SK-N-SH (cell line): ENCODE measurements at regions not wholly inside any gene's neighbourhood (a gene's known extent, or its start where the extent isn't known, plus 50 kb on each side); places are given as distances from the start of the nearest gene placed in this dataset.

Experiments used
- CTCF ChIA-PET: fragments of 300-600, 350-600 bp; formaldehyde crosslinking; extraction: SDS; loops from one replicate; lab custom pipeline; 2021; lab: Yijun Ruan, JAX
- POLR2A ChIA-PET: fragments of 350-600 bp; sonication (Branson Sonifier 250); formaldehyde crosslinking; extraction: SDS; loops from one replicate; lab custom pipeline; 2020; ENCODE audit warnings: antibody characterized with exemption, inconsistent platforms; lab: Yijun Ruan, JAX
- DNase-seq: peaks from one replicate; pipeline ENCODE4 v3.0.0; 2012
- H2AFZ ChIP-seq: fragments of 200-600 bp; sonication (generic); 2 replicates; pipeline ENCODE4 v1.8.1; 2016; ENCODE audit warnings: antibody characterized with exemption, mild to moderate bottlenecking, low read depth
- H3F3A ChIP-seq: fragments of 200-600 bp; sonication (generic); replicated peaks from 2 replicates; pipeline ENCODE3; 2016; ENCODE audit warnings: antibody characterized with exemption, mild to moderate bottlenecking; ENCODE audit not compliant: insufficient read depth
- H3K27ac ChIP-seq, 2 experiments: fragments of 200-500 bp in 1 of 2; fragments of 200-600 bp in 1 of 2; sonication (Bioruptor generic) in 1 of 2; sonication (generic), shearing (Covaris generic) in 1 of 2; 2 replicates each; pipeline versions ENCODE4 v1.5.1 to v1.6.1; 2014 to 2016; ENCODE audit warnings: low read depth in 2 of 2, inconsistent platforms in 1 of 2, low read length in 1 of 2, mild to moderate bottlenecking in 1 of 2, mixed read lengths in 1 of 2
- H3K27me3 ChIP-seq: fragments of 200-600 bp; sonication (generic), shearing (Covaris generic); 2 replicates; pipeline ENCODE4 v1.6.1; 2016; ENCODE audit warnings: mixed run types; ENCODE audit not compliant: insufficient read depth
- H3K36me3 ChIP-seq, 2 experiments: fragments of 200-500 bp in 1 of 2; fragments of 200-600 bp in 1 of 2; sonication (Bioruptor generic) in 1 of 2; sonication (generic) in 1 of 2; replicated peaks in 1 of 2; 2 replicates each; pipeline versions ENCODE3 to v1.5.1; 2014 to 2016; ENCODE audit warnings: low read length in 1 of 2, mild to moderate bottlenecking in 1 of 2; ENCODE audit not compliant: insufficient read depth in 2 of 2, control insufficient read depth in 1 of 2
- H3K4me1 ChIP-seq, 2 experiments: fragments of 200-500 bp in 1 of 2; fragments of 200-600 bp in 1 of 2; sonication (Bioruptor generic) in 1 of 2; sonication (generic), shearing (Covaris generic) in 1 of 2; 2 replicates each; pipeline versions ENCODE4 v1.5.1 to v1.6.1; 2014 to 2016; ENCODE audit warnings: low read depth in 1 of 2, low read length in 1 of 2, mixed run types in 1 of 2; ENCODE audit not compliant: insufficient read depth in 2 of 2, control insufficient read depth in 1 of 2
- H3K4me2 ChIP-seq: fragments of 200-600 bp; sonication (generic), shearing (Covaris generic); 2 replicates; pipeline ENCODE4 v1.6.1; 2017; ENCODE audit warnings: mixed run types
- H3K4me3 ChIP-seq, 2 experiments: fragments of 200-500 bp in 1 of 2; fragments of 200-600 bp in 1 of 2; sonication (Bioruptor generic) in 1 of 2; sonication (generic), shearing (Covaris generic) in 1 of 2; 2 replicates each; pipeline versions ENCODE4 v1.5.1 to v1.8.1; 2014 to 2016; ENCODE audit warnings: low read depth in 2 of 2, inconsistent platforms in 1 of 2, low read length in 1 of 2, mild to moderate bottlenecking in 1 of 2, mixed read lengths in 1 of 2, moderate library complexity in 1 of 2
- H3K79me2 ChIP-seq: fragments of 200-600 bp; sonication (generic); 2 replicates; pipeline ENCODE4 v1.8.1; 2017; ENCODE audit warnings: mild to moderate bottlenecking; ENCODE audit not compliant: insufficient read depth
- H3K9ac ChIP-seq: fragments of 200-600 bp; sonication (generic); 2 replicates; pipeline ENCODE4 v1.6.1; 2017; ENCODE audit warnings: mixed run types
- H3K9me2 ChIP-seq: fragments of 200-600 bp; sonication (generic); 2 replicates; pipeline ENCODE4 v1.6.1; 2017; ENCODE audit warnings: mixed run types
- H3K9me3 ChIP-seq: fragments of 200-600 bp; sonication (generic); 2 replicates; pipeline ENCODE4 v1.6.1; 2017; ENCODE audit warnings: mixed run types, mild to moderate bottlenecking, moderate library complexity
- H4K20me1 ChIP-seq: fragments of 200-600 bp; sonication (generic); 2 replicates; pipeline ENCODE4 v1.6.1; 2017; ENCODE audit warnings: mild to moderate bottlenecking, mixed run types; ENCODE audit not compliant: insufficient read depth
- ELF1 ChIP-seq: IDR thresholded peaks from 2 replicates; pipeline ENCODE4 v1.4.0; 2012
- EZH2phosphoT487 ChIP-seq: fragments of 200-600 bp; sonication (generic); IDR thresholded peaks from 2 replicates; pipeline ENCODE4 v1.6.1; 2017; ENCODE audit warnings: low read depth, mixed run types, mild to moderate bottlenecking, antibody characterized with exemption, moderate library complexity, borderline replicate concordance
- FOSL2 ChIP-seq: IDR thresholded peaks from 2 replicates; pipeline ENCODE4 v1.4.0; 2012; ENCODE audit warnings: low read depth, mild to moderate bottlenecking, moderate library complexity, borderline replicate concordance
- FOXM1 ChIP-seq: IDR thresholded peaks from 2 replicates; pipeline ENCODE4 v1.4.0; 2012; ENCODE audit warnings: low read depth, mild to moderate bottlenecking
- GABPA ChIP-seq: IDR thresholded peaks from 2 replicates; pipeline ENCODE4 v1.4.0; 2012; ENCODE audit warnings: low read depth, mild to moderate bottlenecking
- JUND ChIP-seq: IDR thresholded peaks from 2 replicates; pipeline ENCODE4 v1.4.0; 2012
- MAX ChIP-seq: IDR thresholded peaks from 2 replicates; pipeline ENCODE4 v1.4.0; 2012; ENCODE audit warnings: low read depth
- MEF2A ChIP-seq: IDR thresholded peaks from 2 replicates; pipeline ENCODE4 v1.4.0; 2012; ENCODE audit warnings: low read depth, borderline replicate concordance
- MXI1 ChIP-seq: IDR thresholded peaks from 2 replicates; pipeline ENCODE4 v1.6.1; 2012; ENCODE audit warnings: mild to moderate bottlenecking, low read depth, low read length, improper control_type of control experiment
- NRF1 ChIP-seq: IDR thresholded peaks from 2 replicates; pipeline ENCODE4 v1.6.1; 2012; ENCODE audit warnings: low read depth, mild to moderate bottlenecking, low read length
- POLR2AphosphoS5 ChIP-seq: IDR thresholded peaks from 2 replicates; pipeline ENCODE4 v1.6.1; 2012; ENCODE audit warnings: low read depth, low read length
- RAD21 ChIP-seq: IDR thresholded peaks from 2 replicates; pipeline ENCODE4 v1.6.1; 2012; ENCODE audit warnings: mild to moderate bottlenecking, low read length
- RCOR1 ChIP-seq: fragments of 150-350 bp; IDR thresholded peaks from 2 replicates; pipeline ENCODE4 v1.6.1; 2017; ENCODE audit warnings: antibody characterized with exemption, low read length
- REST ChIP-seq: IDR thresholded peaks from 2 replicates; pipeline ENCODE4 v1.6.1; 2012; ENCODE audit warnings: mild to moderate bottlenecking, low read depth, low read length, moderate library complexity
- RFX5 ChIP-seq: IDR thresholded peaks from 2 replicates; pipeline ENCODE4 v1.6.1; 2012; ENCODE audit warnings: mild to moderate bottlenecking, improper control_type of control experiment, low read length
- SMC3 ChIP-seq: IDR thresholded peaks from 2 replicates; pipeline ENCODE4 v1.6.1; 2012; ENCODE audit warnings: low read depth, low read length, improper control_type of control experiment
- TCF12 ChIP-seq: IDR thresholded peaks from 2 replicates; pipeline ENCODE4 v1.4.0; 2012
- TEAD4 ChIP-seq: IDR thresholded peaks from 2 replicates; pipeline ENCODE4 v1.4.0; 2012; ENCODE audit warnings: mild to moderate bottlenecking, borderline replicate concordance; ENCODE audit not compliant: insufficient read depth
- YY1 ChIP-seq: IDR thresholded peaks from 2 replicates; pipeline ENCODE4 v1.4.0; 2012; ENCODE audit warnings: low read depth, mild to moderate bottlenecking
- WGBS: methylation state at CpG from one replicate; pipeline ENCODE4 v1.1.6; 2017; ENCODE audit warnings: low lambda C conversion rate; 5-methylcytosine and 5-hydroxymethylcytosine counted together
- TF ChIP-seq, protein P1 (sequence below): IDR thresholded peaks from 2 replicates; pipeline ENCODE4 v1.4.0; 2012; ENCODE audit warnings: low read depth, borderline replicate concordance

- H3F3A ChIP-seq: no peaks in the 10 kb centered on the region
- H3K4me1 ChIP-seq: no peaks in the 10 kb centered on the region; a peak in 1 of 4 replicates
- no peak overlapping the region for H3K9ac ChIP-seq
- no peak for TF ChIP-seq RCOR1
- no peak for TF ChIP-seq SMC3
- no peak for TF ChIP-seq RAD21
- TF ChIP-seq TCF12: no peak
- TF ChIP-seq MEF2A: no peak
- no peak for TF ChIP-seq MXI1
- no peak for TF ChIP-seq GABPA
- no peak for TF ChIP-seq RFX5
- TF ChIP-seq, protein P1, sequence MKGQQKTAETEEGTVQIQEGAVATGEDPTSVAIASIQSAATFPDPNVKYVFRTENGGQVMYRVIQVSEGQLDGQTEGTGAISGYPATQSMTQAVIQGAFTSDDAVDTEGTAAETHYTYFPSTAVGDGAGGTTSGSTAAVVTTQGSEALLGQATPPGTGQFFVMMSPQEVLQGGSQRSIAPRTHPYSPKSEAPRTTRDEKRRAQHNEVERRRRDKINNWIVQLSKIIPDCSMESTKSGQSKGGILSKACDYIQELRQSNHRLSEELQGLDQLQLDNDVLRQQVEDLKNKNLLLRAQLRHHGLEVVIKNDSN: no peak
- no peak for TF ChIP-seq MAX
- ChIA-PET CTCF (no interaction called here), POLR2A (no interaction called here)
- no peaks in the 10 kb centered on the region for H4K20me1 ChIP-seq
- H3K9me2 ChIP-seq: no peaks in the 10 kb centered on the region
- H3K9me3 ChIP-seq: no peaks in the 10 kb centered on the region
- no peak overlapping the region for H2AFZ ChIP-seq
- no peaks in the 10 kb centered on the region for H3K36me3 ChIP-seq
- no peak overlapping the region for H3K4me3 ChIP-seq
- H3K79me2 ChIP-seq: no peaks in the 10 kb centered on the region
- WGBS: 68% methylated on average over 3 of the region's 3 CpGs
- no peaks in the 10 kb centered on the region for H3K27me3 ChIP-seq
- DNase-seq: no peak
- no peak overlapping the region for H3K4me2 ChIP-seq
- no peak overlapping the region for H3K27ac ChIP-seq
Measured at GRCh38 chr11:23315286-23315685, 455.0 kb upstream of the CCDC179 start.

GRCh38 chr11:23317816-23318215, 457.5 kb upstream of the CCDC179 start:
- no peak overlapping the region for H3K27ac ChIP-seq
- DNase-seq: no peak
- no peaks in the 10 kb centered on the region for H3K9me3 ChIP-seq
- H3K36me3 ChIP-seq: no peaks in the 10 kb centered on the region
- no peak overlapping the region for H2AFZ ChIP-seq
- H3K4me1 ChIP-seq: no peaks in the 10 kb centered on the region; a peak in 1 of 4 replicates
- TF ChIP-seq RFX5: no peak
- ChIA-PET CTCF (interaction anchor here (1.5 kb wide), 1 partner anchor 16 kb away, joined by 3 read pairs; no protein-coding TSS in a partner anchor), POLR2A (no interaction called here)
- H3K27me3 ChIP-seq: no peaks in the 10 kb centered on the region
- H4K20me1 ChIP-seq: no peaks in the 10 kb centered on the region
- no peak overlapping the region for H3K9ac ChIP-seq
- H3F3A ChIP-seq: no peaks in the 10 kb centered on the region
- H3K9me2 ChIP-seq: no peaks in the 10 kb centered on the region
- no peak overlapping the region for H3K4me3 ChIP-seq
- no peaks in the 10 kb centered on the region for H3K79me2 ChIP-seq
- H3K4me2 ChIP-seq: no peak overlapping the region
- WGBS: 36% methylated on average over 1 of the region's 1 CpG

DNA sequence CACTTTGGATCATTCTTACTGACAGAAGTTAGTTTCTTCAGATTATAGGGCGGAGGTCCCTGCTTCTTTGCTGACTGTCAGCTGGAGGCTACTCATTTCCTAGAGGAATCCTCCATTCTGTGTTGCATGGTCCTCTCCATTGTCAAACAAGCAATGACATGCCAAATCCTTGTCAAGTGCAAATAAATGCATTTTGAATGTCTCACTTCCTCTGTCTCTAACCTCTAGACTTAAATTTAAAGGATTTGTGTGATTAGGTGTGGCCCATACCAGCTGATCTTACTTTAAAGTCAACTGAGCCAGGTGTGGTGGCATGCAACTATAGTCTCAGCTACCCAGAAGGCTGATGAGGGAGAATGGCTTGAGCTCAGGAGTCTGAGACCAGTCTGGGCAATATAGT, 458.4 kb upstream of the CCDC179 start:
- no peaks in the 10 kb centered on the region for H3K27me3 ChIP-seq
- H3K27ac ChIP-seq: no peak overlapping the region
- H3K4me2 ChIP-seq: no peak overlapping the region
- no peak for TF ChIP-seq RCOR1
- no peak for TF ChIP-seq REST
- TF ChIP-seq RAD21: no peak
- TF ChIP-seq ELF1: no peak
- no peak for TF ChIP-seq FOSL2
- no peak for TF ChIP-seq TEAD4
- TF ChIP-seq POLR2AphosphoS5: no peak
- TF ChIP-seq EZH2phosphoT487: no peak
- TF ChIP-seq FOXM1: no peak
- no peak for TF ChIP-seq NRF1
- no peak for TF ChIP-seq JUND
- TF ChIP-seq YY1: no peak
- TF ChIP-seq, all 33 proteins: peak for 0
- H2AFZ ChIP-seq: no peak overlapping the region
- H3K9me3 ChIP-seq: no peaks in the 10 kb centered on the region
- H3K36me3 ChIP-seq: no peaks in the 10 kb centered on the region
- no peaks in the 10 kb centered on the region for H3K79me2 ChIP-seq
- H3K9ac ChIP-seq: no peak overlapping the region
- H3K9me2 ChIP-seq: no peaks in the 10 kb centered on the region
- DNase-seq: no peak
- no peaks in the 10 kb centered on the region; a peak in 1 of 4 replicates for H3K4me1 ChIP-seq
- POLR2A ChIA-PET: no interaction called here
- 20% methylated on average over 1 of the region's 1 CpG for WGBS
- H3K4me3 ChIP-seq: no peak overlapping the region
- no peaks in the 10 kb centered on the region for H3F3A ChIP-seq
- CTCF ChIA-PET: interaction anchor here (1.5 kb wide), 1 partner anchor 15 kb away, joined by 3 read pairs; no protein-coding TSS in a partner anchor
- H4K20me1 ChIP-seq: no peaks in the 10 kb centered on the region
